T-helper 2 cell (primary cell): ENCODE measurements at regions not wholly inside any gene's neighbourhood (a gene's known extent, or its start where the extent isn't known, plus 50 kb on each side); places are given as distances from the start of the nearest gene placed in this dataset.

Source experiments
- DNase-seq, 5 experiments: peaks; one replicate each; pipeline versions ENCODE4 v3.0.0 to v3.0.0-alpha.2; 2012 to 2022

DNA sequence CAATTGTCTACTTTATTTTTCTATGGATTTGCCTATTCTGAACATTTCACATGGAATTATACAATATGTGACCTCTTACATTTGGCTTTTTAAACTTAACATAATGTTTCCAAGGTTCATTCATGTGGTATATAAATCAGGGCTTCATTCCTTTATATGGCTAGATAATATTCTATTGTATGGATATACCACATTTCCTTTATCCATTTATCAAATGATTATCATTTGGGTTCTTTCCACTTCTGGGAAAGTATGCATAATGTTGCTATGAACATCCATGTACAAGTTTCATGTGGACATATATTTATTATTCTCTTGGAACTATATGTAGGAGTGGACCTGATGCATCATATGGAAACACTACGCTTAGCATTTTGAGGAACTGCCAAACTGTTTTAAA, 99.7 kb upstream of the NCKAP5 start:
- DNase-seq: no peak

DNA sequence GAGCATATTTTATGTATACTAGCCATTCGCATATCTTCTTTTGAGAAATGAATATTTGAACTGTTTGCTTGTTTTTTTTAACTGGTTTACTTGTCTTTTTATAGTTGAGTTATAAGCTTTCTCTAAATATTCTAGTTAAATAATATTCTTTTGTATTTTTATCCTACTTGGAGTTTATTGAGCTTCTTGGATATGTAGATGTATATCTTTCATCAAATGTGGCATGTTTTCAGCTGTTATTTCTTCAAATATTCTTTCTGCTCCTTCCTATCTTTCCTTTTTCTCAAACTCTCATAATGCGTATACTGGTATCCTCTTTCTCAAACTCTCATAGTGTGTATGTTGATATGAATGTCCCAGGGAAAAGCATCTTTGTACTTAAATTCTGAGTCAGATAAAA, 100.3 kb upstream of the NCKAP5 start:
- no peak for DNase-seq

- DNase-seq: no peak
Observed at GRCh38 chr2:133673305-133673905, 105.1 kb upstream of the NCKAP5 start.

DNA sequence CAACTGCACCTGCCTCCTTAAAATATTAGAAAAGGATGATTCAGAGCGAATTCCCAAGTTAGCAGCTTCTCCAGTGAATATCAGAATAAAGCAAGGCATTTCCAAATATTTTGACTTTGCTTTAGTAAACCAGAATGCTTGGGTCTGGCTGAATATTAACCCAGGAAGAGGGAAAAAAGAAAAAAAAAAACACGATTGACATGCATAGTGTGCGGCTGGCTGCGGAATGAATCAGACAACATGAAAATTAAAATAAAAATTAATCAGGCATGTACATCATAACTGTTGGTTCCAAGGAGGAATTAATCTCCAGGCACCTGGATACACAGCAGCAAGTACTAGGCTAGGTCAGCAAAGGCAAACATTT, 105.8 kb upstream of the NCKAP5 start:
- no peak for DNase-seq

GRCh38 chr2:133674433-133675331, 106.4 kb upstream of the NCKAP5 start:
- no peak for DNase-seq

DNA sequence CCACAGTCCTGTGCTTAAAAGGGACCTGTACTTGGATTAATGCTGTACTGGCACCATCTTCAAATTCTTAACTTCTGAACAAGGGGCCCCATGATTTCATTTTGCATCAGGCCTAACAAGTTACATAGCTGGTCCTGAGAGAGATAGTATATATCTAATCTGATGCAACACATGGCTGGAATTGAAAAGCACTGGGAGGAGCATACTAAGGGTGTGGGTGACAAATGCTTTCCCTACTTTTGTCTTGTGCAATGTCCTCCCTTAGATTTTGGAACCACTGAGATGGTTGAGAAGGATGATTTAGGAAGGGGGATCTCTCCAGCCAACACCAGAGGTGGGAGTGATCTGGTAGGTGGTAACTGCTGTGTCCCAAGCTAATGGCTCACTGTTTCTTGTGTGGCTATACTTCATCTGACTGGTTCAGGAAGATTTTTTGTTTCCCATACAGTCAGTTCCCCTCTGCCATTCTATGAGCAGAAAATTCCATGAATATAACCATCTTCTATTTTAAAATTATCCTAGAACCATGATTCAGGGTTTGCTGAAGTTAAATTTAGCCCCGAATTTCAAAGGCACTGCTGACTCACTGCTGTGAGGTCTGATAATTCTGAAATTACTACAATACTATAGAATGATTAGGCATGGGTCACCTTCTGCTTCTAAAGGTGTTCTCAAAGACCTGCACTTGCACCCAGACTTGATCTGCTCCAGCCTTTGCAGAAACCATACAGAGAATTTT, 108.3 kb upstream of the NCKAP5 start:
- no peak for DNase-seq

DNA sequence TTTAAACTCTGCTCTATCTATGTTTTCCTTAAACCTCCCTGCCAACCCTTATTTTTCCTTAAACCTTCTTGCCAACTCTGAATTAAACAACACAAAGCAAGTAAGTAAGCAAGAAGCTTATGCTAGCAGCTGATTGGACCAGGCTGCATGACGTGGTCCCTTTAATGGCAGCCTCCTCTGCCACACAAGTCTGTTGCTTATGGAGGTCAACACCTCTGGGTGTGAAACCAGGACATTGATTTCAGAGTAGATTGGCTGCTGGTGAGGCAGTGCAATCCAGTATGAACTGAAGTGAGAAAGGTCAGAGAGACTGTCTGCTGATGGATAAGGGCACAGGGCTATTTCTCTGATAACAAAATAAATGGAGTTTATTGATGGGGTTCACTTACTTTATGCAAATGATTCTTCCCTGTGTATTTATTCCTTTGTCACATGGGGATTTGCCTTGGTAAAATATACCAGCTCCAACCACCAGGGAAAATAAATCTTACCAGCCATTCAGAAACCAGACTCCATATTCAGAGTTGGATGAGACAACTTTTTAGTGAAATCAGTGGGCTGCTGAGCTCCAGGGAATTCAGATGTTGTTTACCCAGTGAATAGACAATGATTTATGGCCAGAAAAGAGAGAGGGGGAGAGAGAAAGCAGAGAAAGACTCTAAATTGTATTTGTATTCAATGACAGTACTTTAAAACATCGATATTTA, 112.2 kb upstream of the NCKAP5 start:
- DNase-seq: no peak

GRCh38 chr2:133682347-133682746, 114.1 kb upstream of the NCKAP5 start:
- DNase-seq: no peak

DNA sequence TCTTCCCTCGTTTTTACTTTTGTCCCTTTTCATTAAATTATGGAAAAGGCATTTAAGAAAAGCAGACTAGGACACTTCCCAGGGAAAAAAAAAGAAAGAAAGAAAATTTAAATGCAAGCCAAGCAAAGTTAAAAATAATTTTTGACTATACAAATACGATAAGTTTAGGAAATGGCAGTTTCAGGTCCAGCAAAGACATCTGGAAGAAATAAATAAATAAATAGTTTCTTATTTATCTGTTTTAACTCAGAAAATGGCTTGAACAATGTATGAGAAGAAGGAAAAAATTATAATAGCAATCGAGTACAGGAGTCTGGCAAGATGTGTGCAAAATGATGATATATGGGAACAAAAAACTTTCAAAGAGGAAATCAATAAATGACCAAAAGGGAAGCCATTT, 114.6 kb upstream of the NCKAP5 start:
- DNase-seq: no peak

GRCh38 chr2:133685636-133686215, 117.5 kb upstream of the NCKAP5 start:
- no peak for DNase-seq

GRCh38 chr2:133690780-133691179, 122.5 kb upstream of the NCKAP5 start:
- no peak for DNase-seq

GRCh38 chr2:133691336-133691735, 123.1 kb upstream of the NCKAP5 start:
- no peak for DNase-seq

DNA sequence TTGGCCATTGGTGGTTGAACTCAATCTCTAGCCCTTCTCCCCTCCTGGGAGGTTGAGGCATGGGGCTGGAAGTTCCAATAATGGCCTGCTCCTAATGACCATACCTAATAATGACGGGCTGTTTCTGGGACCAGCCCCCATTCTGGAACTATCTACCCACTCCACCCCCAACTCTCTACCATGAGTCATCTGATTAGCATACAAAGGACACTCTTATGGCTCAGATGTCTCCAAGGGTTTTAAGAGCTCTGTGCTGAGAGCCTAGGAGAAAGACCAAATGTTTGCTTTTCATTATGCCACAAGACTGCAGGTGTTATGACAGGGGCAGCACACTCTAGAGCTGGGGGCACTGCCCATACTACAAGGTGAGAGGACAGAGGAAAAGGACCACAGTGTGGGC, 137.0 kb upstream of the NCKAP5 start:
- DNase-seq: no peak

GRCh38 chr2:133710613-133711012, 142.3 kb upstream of the NCKAP5 start:
- no peak for DNase-seq

DNA sequence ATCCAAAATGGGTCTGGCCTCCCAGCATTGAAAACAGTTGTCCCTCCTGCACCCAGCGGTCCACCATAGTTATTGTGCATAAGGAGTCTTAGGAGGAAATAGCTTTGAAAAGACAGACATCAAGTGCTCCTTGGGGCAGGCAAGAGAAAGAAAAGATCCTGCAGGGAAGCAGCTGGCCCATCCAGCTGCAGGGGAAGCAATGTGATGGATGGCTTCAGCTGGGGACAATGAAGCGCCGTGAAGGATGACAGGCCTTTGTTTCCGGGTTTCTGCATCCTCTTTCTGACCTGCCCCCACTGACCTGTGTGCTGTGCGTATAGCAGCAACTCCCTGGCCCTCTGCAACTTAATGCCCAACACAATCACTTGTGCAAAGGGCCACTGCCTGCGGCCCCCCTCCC, 142.9 kb upstream of the NCKAP5 start:
- no peak for DNase-seq

DNA sequence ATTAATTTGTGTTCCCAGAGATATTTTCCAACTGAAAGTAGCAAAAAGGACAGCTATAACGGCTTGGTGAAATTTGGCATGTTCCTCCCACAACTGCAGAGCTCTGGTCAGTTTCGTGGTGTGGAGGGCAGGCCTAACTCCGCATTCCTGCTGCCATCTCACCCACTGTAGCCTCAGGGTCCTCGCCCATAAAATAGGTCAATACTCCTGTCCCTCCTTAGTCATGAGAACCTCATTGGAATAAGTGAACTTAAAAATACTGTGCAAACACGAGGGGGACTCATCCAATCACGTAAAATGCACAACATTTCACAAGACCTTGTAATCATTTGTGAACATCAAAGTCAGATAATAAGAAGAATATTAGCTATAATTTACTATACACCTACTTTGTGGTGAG, 143.5 kb upstream of the NCKAP5 start:
- DNase-seq: no peak

DNA sequence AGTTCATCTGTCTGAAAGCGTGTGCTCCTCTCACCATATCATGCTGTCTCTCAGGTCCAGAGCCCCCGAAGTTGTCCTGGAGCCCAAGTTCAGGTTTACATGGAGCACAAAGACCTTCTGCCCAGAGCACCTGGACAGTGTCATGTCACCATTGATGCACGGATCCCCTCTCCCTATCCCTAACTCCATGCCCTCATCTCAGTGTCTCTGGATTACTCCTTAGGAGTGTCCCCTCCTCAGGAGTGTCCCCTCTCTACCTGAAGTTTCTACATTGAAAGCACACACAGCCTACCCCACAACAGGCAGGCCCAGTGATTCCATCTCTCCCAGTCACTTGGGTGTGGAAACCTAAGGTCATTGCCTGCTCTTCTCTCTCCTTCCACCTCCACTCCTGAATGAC, 144.1 kb upstream of the NCKAP5 start:
- no peak for DNase-seq

DNA sequence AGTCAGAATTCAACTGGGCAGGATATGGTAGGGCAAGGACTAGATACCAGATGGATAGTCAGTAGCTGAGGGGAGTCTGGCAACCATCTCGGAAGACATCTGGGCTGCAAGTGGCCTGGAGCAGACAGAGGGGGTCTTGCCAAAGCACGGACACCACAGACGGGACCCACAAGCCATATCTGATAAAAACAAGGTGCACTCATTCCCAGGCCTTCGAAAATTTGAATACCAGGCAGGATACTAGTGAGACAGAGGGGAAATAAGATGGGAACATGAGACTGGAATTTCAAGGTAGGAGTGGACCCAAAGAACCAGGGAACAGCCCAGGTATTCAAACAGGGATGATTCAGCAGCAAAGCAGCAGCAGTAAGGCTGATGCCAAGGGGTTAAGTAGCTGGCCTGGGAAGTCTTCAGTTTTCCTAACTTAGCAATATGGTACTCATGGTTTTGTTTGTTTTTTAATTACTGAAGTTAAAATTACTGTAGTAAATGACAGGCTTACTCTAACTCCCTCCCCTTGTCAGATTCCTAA, 144.9 kb upstream of the NCKAP5 start:
- no peak for DNase-seq

- DNase-seq: no peak
Observed at GRCh38 chr2:133716166-133716565, 147.9 kb upstream of the NCKAP5 start.

GRCh38 chr2:133717497-133717896, 149.2 kb upstream of the NCKAP5 start:
- DNase-seq: no peak

GRCh38 chr2:133718688-133719201, 150.5 kb upstream of the NCKAP5 start:
- no peak for DNase-seq

- DNase-seq: no peak
Observed at GRCh38 chr2:133720429-133720828, 152.2 kb upstream of the NCKAP5 start.
